GM20000 (cell line): ENCODE measurements at regions not wholly inside any gene's neighbourhood (a gene's known extent, or its start where the extent isn't known, plus 50 kb on each side); places are given as distances from the start of the nearest gene placed in this dataset.

Experiments used
- DNase-seq: peaks from one replicate; pipeline ENCODE4 v3.0.0; 2012; ENCODE audit warnings: low spot score
- CTCF ChIP-seq: IDR thresholded peaks from 2 replicates; pipeline ENCODE4 v1.5.1; 2012; ENCODE audit warnings: mild to moderate bottlenecking, control low read depth; ENCODE audit errors: extremely low read depth, missing control alignments

- TF ChIP-seq CTCF, result no peak
- no peak for DNase-seq
Observed at GRCh38 chr22:27507935-27508526, 293.5 kb downstream of the MN1 start.

GRCh38 chr22:27509132-27509920 lies 292.2 kb downstream of the MN1 start:
- TF ChIP-seq CTCF, result no peak
- no peak for DNase-seq

GRCh38 chr22:27510024-27510423 lies 291.5 kb downstream of the MN1 start:
- TF ChIP-seq CTCF, result no peak
- DNase-seq, result no peak

GRCh38 chr22:27512283-27512761 lies 289.2 kb downstream of the MN1 start:
- DNase-seq, result no peak
- TF ChIP-seq CTCF, result no peak

- TF ChIP-seq CTCF, result no peak
- no peak for DNase-seq
Observed at GRCh38 chr22:27513021-27513420, 288.5 kb downstream of the MN1 start.

- no peak for TF ChIP-seq CTCF
- no peak for DNase-seq
Observed at GRCh38 chr22:27514601-27515523, 286.7 kb downstream of the MN1 start.
